ENCODE measurements at regions not wholly inside any gene's neighbourhood (a gene's known extent, or its start where the extent isn't known, plus 50 kb on each side); places are given as distances from the start of the nearest gene placed in this dataset.

- no peak for TF ChIP-seq PATZ1 (tag by site-specific recombination; IDR thresholded peaks at IDR 0.05)
- TF ChIP-seq ZBTB21 (tag by site-specific recombination; IDR thresholded peaks at IDR 0.05): peak; percentile 39; the same call in 1 of the 2 replicates
- no peak for TF ChIP-seq ZNF704 (tag by site-specific recombination; IDR thresholded peaks at IDR 0.05)
- TF ChIP-seq AEBP2 (tag by site-specific recombination; IDR thresholded peaks at IDR 0.05; ENCODE audit: borderline replicate concordance): no peak
- no peak for TF ChIP-seq ZNF155 (tag by site-specific recombination; IDR thresholded peaks at IDR 0.05)
- no peak for TF ChIP-seq ZNF449 (tag by site-specific recombination; IDR thresholded peaks at IDR 0.05)
- TF ChIP-seq ZNF10 (tag by site-specific recombination; IDR thresholded peaks at IDR 0.05): no peak
- TF ChIP-seq ZNF324 (tag by site-specific recombination; IDR thresholded peaks at IDR 0.05): no peak
- TF ChIP-seq ZNF610 (tag by site-specific recombination; IDR thresholded peaks at IDR 0.05; ENCODE audit: borderline replicate concordance): 0 out of 2 replicates have a peak, but pooled peaks have one; percentile 22
- TF ChIP-seq PRDM1 (tag by site-specific recombination; IDR thresholded peaks at IDR 0.05): peak; percentile 67; the same call in 1 of the 2 replicates
- TF ChIP-seq ZNF837 (tag by site-specific recombination; IDR thresholded peaks at IDR 0.05): no peak
- no peak for TF ChIP-seq FEZF1 (tag by site-specific recombination; IDR thresholded peaks at IDR 0.05)
- TF ChIP-seq ZNF544 (tag by site-specific recombination; IDR thresholded peaks at IDR 0.05): 0 out of 2 replicates have a peak, but pooled peaks have one; percentile 59
- TF ChIP-seq ZNF274 (IDR thresholded peaks at IDR 0.05; ENCODE audit: low read length): no peak
- TF ChIP-seq ZNF274 (tag by site-specific recombination; IDR thresholded peaks at IDR 0.05; ENCODE audit: borderline replicate concordance): no peak
- TF ChIP-seq ZSCAN18 (tag by site-specific recombination; IDR thresholded peaks at IDR 0.05): peak; percentile 54; the same call in 1 of the 2 replicates
- TF ChIP-seq ZNF37A (tag by site-specific recombination; IDR thresholded peaks at IDR 0.05): no peak
- TF ChIP-seq ZNF843 (tag by site-specific recombination; IDR thresholded peaks at IDR 0.05): 0 out of 2 replicates have a peak, but pooled peaks have one; percentile 19
- TF ChIP-seq ZEB2 (tag by site-specific recombination; IDR thresholded peaks at IDR 0.05): no peak
- TF ChIP-seq ZNF175 (tag by site-specific recombination; IDR thresholded peaks at IDR 0.05): no peak
- TF ChIP-seq ZFP69B (tag by site-specific recombination; IDR thresholded peaks at IDR 0.05): no peak
- TF ChIP-seq TRIM28 (IDR thresholded peaks at IDR 0.05; ENCODE audit: borderline replicate concordance, low read length): peak; percentile 99
- no peak for TF ChIP-seq ZNF112 (tag by site-specific recombination; IDR thresholded peaks at IDR 0.05)
- TF ChIP-seq ZNF184 (tag by site-specific recombination; IDR thresholded peaks at IDR 0.05): no peak
- TF ChIP-seq ZNF26 (tag by site-specific recombination; IDR thresholded peaks at IDR 0.05): no peak
- peak; percentile 8; the same call in 1 of the 2 replicates for TF ChIP-seq ZNF585B (tag by site-specific recombination; IDR thresholded peaks at IDR 0.05)
- peak; percentile 73; the same call in 1 of the 2 replicates for TF ChIP-seq ZNF335 (tag by site-specific recombination; conservative IDR thresholded peaks at IDR 0.05)
- no peak for TF ChIP-seq ZBTB7A (tag by site-specific recombination; IDR thresholded peaks at IDR 0.05; ENCODE audit: low read depth)
- no peak for TF ChIP-seq SP3 (tag by site-specific recombination; IDR thresholded peaks at IDR 0.05)
- TF ChIP-seq SCRT1 (tag by site-specific recombination; IDR thresholded peaks at IDR 0.05; ENCODE audit: borderline replicate concordance): no peak
- no peak for TF ChIP-seq GLIS2 (tag by site-specific recombination; IDR thresholded peaks at IDR 0.05)
- peak; percentile 48; the same call in 1 of the 2 replicates for TF ChIP-seq ZNF2 (tag by site-specific recombination; IDR thresholded peaks at IDR 0.05)
- TF ChIP-seq ZNF596 (tag by site-specific recombination; IDR thresholded peaks at IDR 0.05): peak; percentile 86
- no peak; the same call in 1 of the 2 replicates for TF ChIP-seq WT1 (tag by site-specific recombination; IDR thresholded peaks at IDR 0.05)
Measured at GRCh38 chr1:244239261-244239770, 188.2 kb downstream of the ZBTB18 start (continued).
